Caco-2 (cell line): ENCODE measurements at regions not wholly inside any gene's neighbourhood (a gene's known extent, or its start where the extent isn't known, plus 50 kb on each side); places are given as distances from the start of the nearest gene placed in this dataset.
A peak's percentile ranks its signal among the peaks of the same experiment; 100 is the strongest.

Experiments
- BruUV-seq: library from RNA; stranded (reverse); fragments of 400-500 nt; replicated peaks from 2 replicates; lab custom pipeline; 2021; lab: Mats Ljungman, UMichigan
- CTCF ChIA-PET: fragments of 300-600 bp; sonication (Branson Sonifier 250); formaldehyde crosslinking; loops from one replicate; lab custom pipeline; 2022; ENCODE audit warnings: antibody characterized with exemption; lab: Charles Lee
- POLR2A ChIA-PET: fragments of 300-600 bp; sonication (Branson Sonifier 250); formaldehyde crosslinking; loops from one replicate; lab custom pipeline; 2022; ENCODE audit warnings: antibody characterized with exemption; lab: Charles Lee
- DNase-seq, 2 experiments: peaks; one replicate each; pipeline versions ENCODE4 v3.0.0 to v3.0.0-alpha.2; 2020 to 2022
- H3K27me3 ChIP-seq: replicated peaks from 2 replicates; pipeline ENCODE4 v1.6.0; 2011; ENCODE audit warnings: low read length; ENCODE audit not compliant: control insufficient read depth, insufficient read depth
- H3K36me3 ChIP-seq: 2 replicates; pipeline ENCODE4 v1.5.1; 2011; ENCODE audit warnings: low read length; ENCODE audit not compliant: control insufficient read depth, insufficient read depth
- H3K4me1 ChIP-seq: fragments of 250-450 bp; sonication (Bioruptor Pico); 2 replicates; pipeline ENCODE4 v1.5.1; 2020; ENCODE audit warnings: mild to moderate bottlenecking
- H3K4me3 ChIP-seq: 2 replicates; pipeline ENCODE4 v1.5.1; 2011; ENCODE audit warnings: low read depth, mild to moderate bottlenecking, control low read depth, low read length
- H3K9me3 ChIP-seq: fragments of 250-450 bp; sonication (Bioruptor Pico); 2 replicates; pipeline ENCODE4 v1.5.1; 2020; ENCODE audit warnings: mild to moderate bottlenecking, moderate library complexity
- H3K27ac Mint-ChIP-seq: one replicate; pipeline ENCODE4 v1.8.0; 2022; ENCODE audit warnings: mixed read lengths; ENCODE audit not compliant: unreplicated experiment
- H3K27me3 Mint-ChIP-seq: one replicate; pipeline ENCODE4 v1.8.0; 2022; ENCODE audit warnings: mixed read lengths; ENCODE audit not compliant: insufficient read depth, unreplicated experiment
- H3K36me3 Mint-ChIP-seq: one replicate; pipeline ENCODE4 v1.8.0; 2022; ENCODE audit warnings: mild to moderate bottlenecking, mixed read lengths; ENCODE audit not compliant: insufficient read depth, unreplicated experiment
- H3K4me1 Mint-ChIP-seq: one replicate; pipeline ENCODE4 v1.8.0; 2022; ENCODE audit warnings: low read depth, mixed read lengths; ENCODE audit not compliant: unreplicated experiment
- H3K4me3 Mint-ChIP-seq: one replicate; pipeline ENCODE4 v1.8.0; 2022; ENCODE audit warnings: mild to moderate bottlenecking, moderate library complexity, mixed read lengths; ENCODE audit not compliant: unreplicated experiment
- H3K9me3 Mint-ChIP-seq: one replicate; pipeline ENCODE4 v1.8.0; 2022; ENCODE audit warnings: mixed read lengths; ENCODE audit not compliant: unreplicated experiment
- CTCF ChIP-seq, 2 experiments: fragments of 200-600 bp in 1 of 2; IDR thresholded peaks; 1 replicate in 1 of 2; 2 replicates in 1 of 2; pipeline versions ENCODE4 v1.5.1 to v1.8.0; 2011 to 2022; ENCODE audit warnings: antibody characterized with exemption in 1 of 2, control low read depth in 1 of 2, inconsistent platforms in 1 of 2, low read depth in 1 of 2, low read length in 1 of 2, mild to moderate bottlenecking in 1 of 2, moderate library complexity in 1 of 2; ENCODE audit not compliant: insufficient read depth in 1 of 2, severe bottlenecking in 1 of 2, unreplicated experiment in 1 of 2
- intact Hi-C: fragments of 100-400 bp; cut with micrococcal nuclease; formaldehyde crosslinking; loops from one replicate; pipeline ENCODE4 v1.10.0; 2022; ENCODE audit not compliant: unreplicated experiment

- no peak for DNase-seq
- no peak for TF ChIP-seq CTCF (IDR thresholded peaks at IDR 0.05; ENCODE audit: insufficient read depth in 1 of 2, low read depth in 1 of 2, low read length in 1 of 2, severe bottlenecking in 1 of 2, unreplicated experiment in 1 of 2)
- Histone ChIP-seq H3K4me3 (no peak overlapping the region), H3K36me3 (no peaks in the 10 kb centered on the region; the same call in 1 of the 2 replicates), H3K27me3 (no peaks in the 10 kb centered on the region), H3K9me3 (no peaks in the 10 kb centered on the region), H3K4me1 (no peaks in the 10 kb centered on the region)
- no TSS peak for BruUV-seq
- Mint-ChIP-seq H3K9me3 (peaks cover 12% of the 10 kb centered on the region), H3K36me3 (no peaks in the 10 kb centered on the region), H3K27me3 (no peaks in the 10 kb centered on the region), H3K27ac (peak overlapping the region; percentile 34), H3K4me1 (no peaks in the 10 kb centered on the region), H3K4me3 (no peak overlapping the region)
- ChIA-PET POLR2A (no interaction called here), CTCF (no interaction called here)
- intact Hi-C loops, result no loop called here
Observed at GRCh38 chr5:108436696-108437095, 54.8 kb upstream of the FBXL17 start.

- ChIA-PET POLR2A (no interaction called here), CTCF (no interaction called here)
- no peaks in the 10 kb centered on the region; the same call in 1 of the 2 replicates for H3K36me3 ChIP-seq
- no peak overlapping the region for H3K27ac Mint-ChIP-seq
- no peak for DNase-seq
- no TSS peak for BruUV-seq
- intact Hi-C loops, result no loop called here
- no peaks in the 10 kb centered on the region for H3K27me3 ChIP-seq
- H3K4me3 ChIP-seq, result no peak overlapping the region
- H3K9me3 Mint-ChIP-seq, result no peaks in the 10 kb centered on the region
- no peaks in the 10 kb centered on the region for H3K4me1 Mint-ChIP-seq
- TF ChIP-seq CTCF (IDR thresholded peaks at IDR 0.05; ENCODE audit: insufficient read depth in 1 of 2, low read depth in 1 of 2, low read length in 1 of 2, severe bottlenecking in 1 of 2, unreplicated experiment in 1 of 2), result no peak
- no peaks in the 10 kb centered on the region for H3K9me3 ChIP-seq
- no peaks in the 10 kb centered on the region for H3K36me3 Mint-ChIP-seq
- H3K27me3 Mint-ChIP-seq, result no peaks in the 10 kb centered on the region
- H3K4me3 Mint-ChIP-seq, result no peak overlapping the region
- no peaks in the 10 kb centered on the region for H3K4me1 ChIP-seq
Observed at GRCh38 chr5:108433600-108433999, 51.7 kb upstream of the FBXL17 start.

GRCh38 chr5:108432024-108432423 lies 50.1 kb upstream of the FBXL17 start:
- POLR2A ChIA-PET, result no interaction called here
- Mint-ChIP-seq H3K27me3 (no peaks in the 10 kb centered on the region), H3K9me3 (peaks cover 10% of the 10 kb centered on the region), H3K36me3 (no peaks in the 10 kb centered on the region), H3K4me3 (no peak overlapping the region), H3K27ac (no peak overlapping the region), H3K4me1 (no peaks in the 10 kb centered on the region)
- H3K4me3 ChIP-seq, result no peak overlapping the region
- H3K27me3 ChIP-seq, result no peaks in the 10 kb centered on the region
- no peaks in the 10 kb centered on the region for H3K9me3 ChIP-seq
- CTCF ChIA-PET, result no interaction called here
- intact Hi-C loops, result no loop called here
- DNase-seq, result no peak
- no peak for TF ChIP-seq CTCF (IDR thresholded peaks at IDR 0.05; ENCODE audit: insufficient read depth in 1 of 2, low read depth in 1 of 2, low read length in 1 of 2, severe bottlenecking in 1 of 2, unreplicated experiment in 1 of 2)
- H3K4me1 ChIP-seq, result no peaks in the 10 kb centered on the region
- no peaks in the 10 kb centered on the region; the same call in 1 of the 2 replicates for H3K36me3 ChIP-seq
- BruUV-seq, result no TSS peak
